Parathyroid adenoma (tissue), 2 donors: ENCODE measurements at regions not wholly inside any gene's neighbourhood (a gene's known extent, or its start where the extent isn't known, plus 50 kb on each side); places are given as distances from the start of the nearest gene placed in this dataset.

Experiments
- H2AFZ ChIP-seq: fragments of 300-600 bp; sonication (generic); one replicate; pipeline ENCODE4 v1.7.0; 2017; ENCODE audit warnings: antibody characterized with exemption, mild to moderate bottlenecking
- H3K27ac ChIP-seq: fragments of 300-600 bp; sonication (generic); one replicate; pipeline ENCODE4 v1.7.0; 2017
- H3K27me3 ChIP-seq: fragments of 300-600 bp; sonication (generic); one replicate; pipeline ENCODE4 v1.7.0; 2017; ENCODE audit warnings: low read length; ENCODE audit not compliant: control insufficient read depth, insufficient read depth
- H3K36me3 ChIP-seq: fragments of 300-600 bp; sonication (generic); one replicate; pipeline ENCODE4 v1.7.0; 2017; ENCODE audit warnings: low read length; ENCODE audit not compliant: control insufficient read depth, insufficient read depth
- H3K4me1 ChIP-seq: fragments of 300-600 bp; sonication (generic); one replicate; pipeline ENCODE4 v1.7.0; 2017; ENCODE audit warnings: control low read depth
- H3K4me2 ChIP-seq: fragments of 300-600 bp; sonication (generic); one replicate; pipeline ENCODE4 v1.7.0; 2017; ENCODE audit warnings: low read length
- H3K4me3 ChIP-seq: fragments of 300-600 bp; sonication (generic); one replicate; pipeline ENCODE4 v1.7.0; 2017; ENCODE audit warnings: low read depth, low read length
- H3K79me2 ChIP-seq: fragments of 300-600 bp; sonication (generic); one replicate; pipeline ENCODE4 v1.7.0; 2017; ENCODE audit warnings: control low read depth
- H3K9ac ChIP-seq: fragments of 300-600 bp; sonication (generic); one replicate; pipeline ENCODE4 v1.7.0; 2017; ENCODE audit warnings: mild to moderate bottlenecking
- H3K9me3 ChIP-seq: fragments of 300-600 bp; sonication (generic); one replicate; pipeline ENCODE4 v1.7.0; 2017; ENCODE audit warnings: low read length; ENCODE audit not compliant: control insufficient read depth
- CTCF ChIP-seq: fragments of 300-600 bp; sonication (generic); IDR thresholded peaks from one replicate; pipeline ENCODE4 v1.7.0; 2017; ENCODE audit warnings: antibody characterized with exemption, mild to moderate bottlenecking
- donor health status: primary hyperparathyroidism.

- Histone ChIP-seq H2AFZ (no peak overlapping the region), H3K36me3 (no peaks in the 10 kb centered on the region), H3K4me1 (no peaks in the 10 kb centered on the region), H3K9ac (no peak overlapping the region), H3K4me2 (no peak overlapping the region), H3K4me3 (no peak overlapping the region), H3K27me3 (no peaks in the 10 kb centered on the region), H3K27ac (no peak overlapping the region), H3K9me3 (no peaks in the 10 kb centered on the region), H3K79me2 (no peaks in the 10 kb centered on the region)
- no peak for TF ChIP-seq CTCF
These were observed 572.5 kb upstream of the ARRDC3 start for GRCh38 chr5:91955610-91956009.

- Histone ChIP-seq H3K36me3 (no peaks in the 10 kb centered on the region), H3K79me2 (no peaks in the 10 kb centered on the region), H3K27ac (no peak overlapping the region), H3K9me3 (no peaks in the 10 kb centered on the region), H3K9ac (no peak overlapping the region), H3K4me2 (no peak overlapping the region), H3K4me3 (no peak overlapping the region), H3K4me1 (no peaks in the 10 kb centered on the region), H2AFZ (no peak overlapping the region), H3K27me3 (no peaks in the 10 kb centered on the region)
- TF ChIP-seq CTCF, result no peak
These were observed 571.0 kb upstream of the ARRDC3 start for GRCh38 chr5:91954136-91954535.

- no peak for TF ChIP-seq CTCF
- Histone ChIP-seq H3K27ac (no peak overlapping the region), H3K27me3 (no peaks in the 10 kb centered on the region), H3K9me3 (no peaks in the 10 kb centered on the region), H2AFZ (no peak overlapping the region), H3K4me2 (no peak overlapping the region), H3K79me2 (no peaks in the 10 kb centered on the region), H3K4me1 (no peaks in the 10 kb centered on the region), H3K36me3 (no peaks in the 10 kb centered on the region), H3K9ac (no peak overlapping the region), H3K4me3 (no peak overlapping the region)
These were observed 567.2 kb upstream of the ARRDC3 start for GRCh38 chr5:91950328-91950727.

GRCh38 chr5:91946870-91947269 lies 563.8 kb upstream of the ARRDC3 start:
- TF ChIP-seq CTCF, result no peak
- Histone ChIP-seq H3K4me3 (no peak overlapping the region), H3K27ac (no peak overlapping the region), H3K4me1 (no peaks in the 10 kb centered on the region), H3K79me2 (no peaks in the 10 kb centered on the region), H3K9ac (no peak overlapping the region), H3K36me3 (no peaks in the 10 kb centered on the region), H3K9me3 (no peaks in the 10 kb centered on the region), H3K27me3 (no peaks in the 10 kb centered on the region), H2AFZ (no peak overlapping the region), H3K4me2 (no peak overlapping the region)

GRCh38 chr5:91941588-91941987 lies 558.5 kb upstream of the ARRDC3 start:
- no peak overlapping the region for H3K4me2 ChIP-seq
- H3K79me2 ChIP-seq, result no peaks in the 10 kb centered on the region
- H3K27me3 ChIP-seq, result no peaks in the 10 kb centered on the region
- H2AFZ ChIP-seq, result no peak overlapping the region
- no peak for TF ChIP-seq CTCF
- no peak overlapping the region for H3K27ac ChIP-seq
- H3K4me1 ChIP-seq, result no peaks in the 10 kb centered on the region
- no peaks in the 10 kb centered on the region for H3K36me3 ChIP-seq
- no peak overlapping the region for H3K9ac ChIP-seq
- H3K9me3 ChIP-seq, result no peaks in the 10 kb centered on the region
- no peak overlapping the region for H3K4me3 ChIP-seq
